ENCODE measurements at regions not wholly inside any gene's neighbourhood (a gene's known extent, or its start where the extent isn't known, plus 50 kb on each side); places are given as distances from the start of the nearest gene placed in this dataset.
A peak's percentile ranks its signal among the peaks of the same experiment; 100 is the strongest.
"Not testable (repeated sequence)": the region's sequence is repeated elsewhere in the genome, so short reads cannot be mapped to it uniquely, and the experiment has no call there.

DNA sequence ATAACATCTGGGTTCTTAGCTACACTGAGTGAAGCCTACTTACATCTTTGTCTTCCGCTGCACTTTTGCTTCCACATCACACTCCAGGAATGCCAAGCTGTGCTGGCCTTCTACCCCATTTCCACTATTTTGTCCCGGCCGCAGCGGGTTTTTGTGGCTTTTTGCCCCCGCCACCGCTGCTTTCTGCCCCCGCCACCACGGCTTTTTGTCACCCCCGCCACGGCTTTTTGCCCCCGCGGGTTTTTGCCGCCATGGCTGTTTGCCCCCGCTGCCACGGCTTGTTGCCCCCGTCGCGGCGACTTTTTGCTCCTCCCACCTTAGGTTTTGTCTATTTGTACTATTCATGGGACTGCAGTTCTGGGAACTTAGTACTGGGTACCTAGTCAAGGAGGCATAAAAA, 875.4 kb downstream of the ZNF37A start:
- H3K36me3 Mint-ChIP-seq; H3K4me1 Mint-ChIP-seq; H3K27ac Mint-ChIP-seq; H3K4me3 Mint-ChIP-seq; H3K36me3 ChIP-seq (ENCODE audit: insufficient read depth, low read length); CTCF ChIA-PET (ENCODE audit: partially characterized antibody); H3K4me1 ChIP-seq (ENCODE audit: insufficient read depth, low read length); H3K4me3 ChIP-seq (ENCODE audit: low read length in 2 of 2); H3K9me3 ChIP-seq (ENCODE audit: control insufficient read depth in 1 of 2, low read length in 2 of 2); DNase-seq; intact Hi-C loops (cut with micrococcal nuclease); H3K27ac ChIP-seq (ENCODE audit: low read depth, low read length); H3K27me3 ChIP-seq (ENCODE audit: insufficient read depth, low read length); H3K27me3 Mint-ChIP-seq; POLR2A ChIA-PET (ENCODE audit: partially characterized antibody): not testable (repeated sequence)
- H3K9me3 Mint-ChIP-seq, result peaks cover 0 to 21% (median 9%) of the 10 kb centered on the region in 8 donors

DNA sequence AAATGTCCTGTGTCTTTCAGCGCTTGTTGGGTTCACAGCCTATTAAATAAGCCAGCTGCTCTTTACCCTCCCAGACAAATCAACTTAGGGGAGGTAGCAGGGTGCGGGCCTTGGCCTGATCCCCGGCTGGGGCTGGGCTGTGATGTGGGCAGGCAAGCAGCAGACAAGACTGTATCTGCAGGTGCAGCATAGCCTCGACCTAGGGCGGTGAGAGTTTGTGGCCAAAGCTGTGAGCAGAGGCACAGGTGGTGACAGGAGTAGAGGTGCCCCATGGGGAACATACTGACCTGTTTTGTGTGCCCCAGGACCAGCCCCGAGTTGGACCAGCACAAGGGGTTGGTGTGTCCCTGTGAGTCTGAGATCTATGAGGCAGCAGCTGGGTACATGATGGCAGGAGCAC, 885.4 kb downstream of the ZNF37A start:
- Histone ChIP-seq H3K36me3 (ENCODE audit: insufficient read depth, low read length) (no peaks in the 10 kb centered on the region), H3K27me3 (ENCODE audit: insufficient read depth, low read length) (no peaks in the 10 kb centered on the region), H3K27ac (ENCODE audit: low read depth, low read length) (no peak overlapping the region), H3K9me3 (ENCODE audit: control insufficient read depth in 1 of 2, low read length in 2 of 2) (no peaks in the 10 kb centered on the region), H3K4me3 (ENCODE audit: low read length in 2 of 2) (no peak overlapping the region), H3K4me1 (ENCODE audit: insufficient read depth, low read length) (no peaks in the 10 kb centered on the region)
- POLR2A ChIA-PET (ENCODE audit: partially characterized antibody), result no interaction called here
- peak in 1 of 5 donors; percentile 0 for DNase-seq
- CTCF ChIA-PET (ENCODE audit: partially characterized antibody), result no interaction called here
- intact Hi-C loops (cut with micrococcal nuclease), result no loop called here
- Mint-ChIP-seq H3K9me3 (peaks cover 3 to 28% (median 11%) of the 10 kb centered on the region in 8 donors), H3K27me3 (no peaks in the 10 kb centered on the region), H3K4me3 (no peak overlapping the region), H3K36me3 (no peaks in the 10 kb centered on the region), H3K27ac (no peak overlapping the region), H3K4me1 (no peaks in the 10 kb centered on the region)

Measured in CD4-positive, alpha-beta memory T cell (primary cell).